Stimulated activated CD8-positive, alpha-beta memory T cell treated with anti-CD3 and anti-CD28 coated beads, Interleukin-7, amount 100 ng/mL, for 48 hours (primary cell): ENCODE measurements at regions not wholly inside any gene's neighbourhood (a gene's known extent, or its start where the extent isn't known, plus 50 kb on each side); places are given as distances from the start of the nearest gene placed in this dataset.

Experiments
- DNase-seq, 2 donors: peaks; one replicate each; pipeline ENCODE4 v3.0.0-alpha.2; 2020; ENCODE audit warnings: low read depth in 1 of 2; ENCODE audit errors: extremely low read depth in 1 of 2

DNA sequence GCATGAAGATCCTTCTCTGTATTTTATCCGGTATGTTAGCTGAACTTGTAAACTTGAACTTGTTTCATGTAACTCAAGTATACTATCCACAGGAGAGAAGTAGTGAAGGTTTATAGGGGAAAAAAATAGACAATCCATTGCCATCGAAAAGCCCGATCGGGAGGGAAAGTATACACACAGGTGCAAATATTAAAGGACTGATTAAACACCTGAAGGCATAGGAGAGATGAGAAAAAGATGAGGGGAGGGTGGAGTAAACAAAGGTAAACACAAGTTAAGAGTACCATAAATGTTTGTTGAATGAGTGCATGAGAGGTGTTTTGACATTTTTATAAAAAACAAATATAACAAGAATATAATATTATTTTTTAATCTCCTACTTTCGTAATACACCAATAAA, 64.3 kb upstream of the CITED2 start:
- DNase-seq = no peak

DNA sequence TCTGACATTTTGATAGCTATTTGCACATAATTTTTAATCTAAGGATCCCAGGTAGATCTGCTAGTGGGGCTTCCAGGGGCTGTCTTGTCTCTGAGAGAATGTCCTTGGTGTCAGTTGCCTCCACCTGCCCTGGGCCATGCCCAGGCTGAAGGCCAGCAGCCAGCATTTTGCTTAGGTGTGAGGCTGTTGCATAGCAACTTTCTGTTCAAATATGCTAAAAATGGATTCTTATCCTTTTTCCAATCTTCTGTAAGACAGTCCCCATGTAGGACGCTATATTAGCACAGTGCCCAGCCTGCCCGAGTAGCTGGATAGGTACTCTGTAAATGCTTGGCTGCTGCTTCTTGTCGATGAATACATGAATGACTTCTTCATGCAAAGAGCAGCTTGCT, 62.5 kb upstream of the CITED2 start:
- no peak for DNase-seq

DNA sequence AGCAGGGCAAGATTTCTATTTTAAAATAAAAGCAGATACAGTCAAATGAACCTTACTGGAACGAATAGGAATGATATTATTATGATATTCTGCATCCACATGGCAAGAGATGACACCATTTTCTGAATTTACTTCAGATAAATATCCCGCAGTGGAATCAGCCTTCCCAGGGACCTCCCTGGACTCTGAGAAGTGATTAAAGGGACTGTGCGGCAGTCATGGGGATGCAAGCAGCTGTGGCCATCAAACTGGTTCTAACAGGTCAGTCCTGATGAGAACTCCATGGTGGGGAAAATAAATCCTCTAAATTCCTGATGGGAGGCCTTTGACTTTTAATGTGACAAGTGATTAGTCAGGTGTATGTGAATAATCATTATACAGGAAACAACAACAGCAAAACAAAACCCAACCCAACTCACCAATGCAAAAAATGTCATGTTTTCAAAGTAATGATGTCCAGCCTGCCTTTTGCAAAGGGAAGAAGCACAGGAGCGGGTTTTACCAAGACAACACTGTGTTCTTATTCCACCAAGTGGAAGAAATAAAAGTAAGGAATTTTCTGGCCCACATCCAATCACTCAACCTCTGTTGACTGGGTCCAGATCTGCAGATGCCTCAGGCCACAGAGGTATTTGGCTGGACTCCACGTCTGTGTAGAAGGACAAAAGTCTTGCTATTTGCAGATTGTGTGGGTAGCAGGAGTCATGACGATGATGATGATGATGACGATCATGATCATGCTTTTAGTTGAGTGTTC, 61.9 kb upstream of the CITED2 start:
- no peak for DNase-seq

DNA sequence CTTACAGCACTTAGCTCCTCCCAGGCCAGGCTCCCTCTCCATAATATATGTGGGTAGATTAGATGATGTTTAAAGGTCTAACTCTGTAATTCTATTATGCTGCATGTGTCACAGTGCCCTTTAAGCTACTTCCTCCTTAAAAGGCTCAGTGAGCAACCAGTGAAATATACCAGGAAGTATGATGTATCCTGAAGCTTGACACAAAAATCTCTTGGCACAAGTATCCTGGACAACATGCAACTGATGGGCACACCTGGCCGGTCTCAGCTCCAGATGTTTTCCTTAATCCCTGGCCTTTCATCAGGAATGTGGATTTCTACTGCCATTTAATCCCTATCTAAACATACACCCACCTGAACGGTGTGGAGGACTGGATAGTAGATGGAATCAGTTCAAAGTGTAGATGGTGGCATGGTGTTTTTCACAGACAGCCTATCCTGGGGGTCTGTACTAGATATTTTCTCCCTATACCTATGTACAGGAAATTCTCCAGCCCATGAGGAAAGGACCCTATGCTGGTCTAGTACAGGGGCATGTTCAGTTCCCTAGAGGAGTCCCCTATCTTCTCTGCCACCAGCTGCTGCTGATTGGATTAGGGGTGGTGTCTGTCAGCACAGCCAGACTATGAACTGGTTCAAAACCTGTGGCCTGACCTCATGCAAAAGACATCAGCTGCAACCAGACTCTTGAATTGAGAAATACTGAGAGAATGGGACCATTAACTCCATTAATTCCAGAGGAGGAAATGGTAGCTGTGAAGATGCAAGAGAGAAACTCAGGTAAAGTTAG, 59.4 kb upstream of the CITED2 start:
- no peak for DNase-seq

DNA sequence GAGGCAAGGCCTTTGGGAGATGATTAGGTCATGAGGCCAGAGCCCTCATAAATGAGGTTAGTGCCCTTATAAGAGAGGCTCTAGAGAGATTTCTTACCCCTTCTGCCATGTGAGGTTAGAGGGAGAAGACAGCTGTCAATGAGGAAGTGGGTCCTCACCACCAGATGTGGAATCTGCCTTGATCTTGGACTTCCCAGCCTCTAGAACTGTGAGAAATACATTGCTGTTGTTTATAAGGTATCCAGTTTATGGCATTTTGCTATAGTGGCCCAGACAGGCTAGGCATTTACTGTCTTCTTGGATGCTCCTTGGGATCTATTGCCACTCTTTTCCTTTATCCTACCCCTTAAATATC, 57.1 kb upstream of the CITED2 start:
- DNase-seq = no peak

DNA sequence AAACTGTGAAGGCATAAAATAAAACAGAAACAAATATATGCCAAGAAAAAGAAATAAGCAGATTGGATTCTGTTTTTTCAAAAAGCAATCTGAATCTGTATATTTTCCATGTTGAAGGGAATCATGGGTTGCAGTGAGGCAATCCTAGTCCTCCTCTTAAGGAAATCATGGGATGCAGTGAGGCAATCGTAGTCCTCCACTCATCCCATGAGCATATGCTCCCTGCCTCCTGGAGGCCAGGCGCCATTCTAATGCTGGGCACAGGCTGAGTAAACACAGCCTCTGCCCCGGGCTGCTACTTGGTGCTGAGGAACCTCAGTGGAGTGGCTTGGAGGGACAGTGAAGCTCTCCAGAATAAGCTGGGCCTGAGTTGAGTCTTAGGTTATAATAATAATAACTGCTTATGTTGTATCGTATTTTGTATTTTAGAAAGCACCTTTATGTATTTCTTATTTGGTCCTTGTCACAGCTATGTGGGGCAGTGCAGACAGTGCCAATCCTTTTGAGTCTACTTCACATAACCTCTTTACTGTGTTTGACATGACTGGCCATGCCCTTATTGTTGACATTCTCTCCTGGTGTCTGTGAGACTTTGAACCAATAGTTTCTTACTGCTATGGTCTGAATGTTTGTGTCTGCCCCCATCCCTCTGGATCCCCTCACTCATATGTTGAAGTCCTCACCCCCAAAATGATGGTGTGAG, 56.6 kb upstream of the CITED2 start:
- DNase-seq = no peak

DNA sequence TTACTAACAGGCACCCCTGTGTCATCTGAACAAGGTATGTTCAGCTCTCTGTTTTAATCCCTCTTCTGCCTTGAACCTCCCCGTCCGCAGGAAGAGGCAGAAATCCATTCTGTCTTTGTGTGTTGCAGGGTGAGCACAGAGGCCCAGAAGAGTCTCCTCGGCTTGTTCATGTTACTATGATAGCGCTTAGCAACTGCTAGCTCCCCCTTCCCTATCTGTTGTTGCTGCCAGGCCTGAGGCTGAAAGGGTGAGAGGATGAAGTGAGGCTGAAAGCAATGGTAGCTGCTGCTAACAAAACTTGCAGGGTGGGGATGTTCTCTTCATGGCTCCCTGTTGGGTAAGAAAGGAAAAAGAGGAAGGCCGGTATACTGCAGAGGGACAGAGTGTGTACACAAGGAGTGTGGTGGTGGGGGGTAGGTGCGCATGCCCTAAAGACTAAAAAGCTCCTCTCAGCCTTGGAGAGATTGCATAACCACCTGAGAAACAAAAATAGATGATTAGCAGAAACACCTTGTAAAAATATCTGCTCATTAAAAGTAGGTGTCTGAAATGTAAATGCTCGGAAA, 55.2 kb upstream of the CITED2 start:
- no peak for DNase-seq

DNA sequence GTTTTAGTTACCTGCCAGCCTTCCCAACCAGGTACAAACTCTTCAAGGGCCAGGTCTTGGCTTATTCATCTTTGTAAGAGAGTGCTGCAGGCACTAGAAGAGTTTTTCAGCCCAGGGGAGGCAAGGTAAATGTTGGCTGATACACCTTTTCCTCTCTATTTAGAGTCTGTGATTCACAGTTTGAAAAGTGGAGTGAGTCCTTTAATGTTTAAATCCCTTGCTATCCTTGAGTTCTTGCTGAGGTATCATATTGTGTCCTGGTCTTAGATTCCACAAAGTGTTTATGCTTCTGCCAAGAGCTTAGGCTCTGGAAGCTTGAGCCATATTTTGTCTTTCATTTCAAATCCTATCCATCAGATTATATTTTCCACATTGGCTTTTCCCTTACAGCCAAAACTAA, 52.8 kb upstream of the CITED2 start:
- DNase-seq = no peak

DNA sequence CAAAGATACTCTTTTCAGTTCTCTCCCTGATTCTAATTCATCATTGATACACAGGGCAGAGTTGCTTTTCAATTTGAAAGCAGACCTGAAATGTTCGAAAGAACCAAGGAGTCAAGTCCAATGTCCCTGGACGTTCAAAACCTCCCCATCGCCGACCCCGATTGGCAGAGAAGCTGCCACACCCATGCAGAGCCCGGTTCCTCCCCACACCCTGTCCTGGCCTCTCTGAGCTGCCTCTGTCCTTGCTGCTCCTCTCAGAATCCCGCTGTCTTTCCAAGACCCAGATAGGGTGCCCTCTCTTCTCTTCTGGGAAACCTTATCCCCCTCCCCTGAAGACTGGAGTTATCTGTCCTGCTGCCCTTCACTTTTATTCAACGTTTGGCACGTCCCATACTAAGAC, 52.3 kb upstream of the CITED2 start:
- no peak for DNase-seq

DNA sequence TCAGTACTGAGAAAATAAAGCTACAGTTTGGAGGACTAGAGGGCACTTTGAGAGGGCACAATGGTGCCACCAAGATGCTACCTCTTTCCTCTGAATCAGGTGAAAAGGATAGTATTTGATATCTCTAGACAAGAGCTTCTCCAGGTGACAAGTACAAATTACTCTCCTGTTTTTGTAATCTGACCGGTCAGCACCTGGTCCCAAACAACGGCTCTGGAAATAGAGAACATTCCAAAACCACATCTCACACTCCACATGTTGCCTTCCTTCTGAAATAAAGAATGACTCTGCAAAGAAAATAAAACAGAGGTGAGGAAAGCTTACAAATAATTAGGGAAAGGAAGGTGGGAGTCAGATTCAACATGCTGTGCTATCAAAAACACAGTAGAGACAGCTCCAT, 51.3 kb upstream of the CITED2 start:
- DNase-seq = no peak

DNA sequence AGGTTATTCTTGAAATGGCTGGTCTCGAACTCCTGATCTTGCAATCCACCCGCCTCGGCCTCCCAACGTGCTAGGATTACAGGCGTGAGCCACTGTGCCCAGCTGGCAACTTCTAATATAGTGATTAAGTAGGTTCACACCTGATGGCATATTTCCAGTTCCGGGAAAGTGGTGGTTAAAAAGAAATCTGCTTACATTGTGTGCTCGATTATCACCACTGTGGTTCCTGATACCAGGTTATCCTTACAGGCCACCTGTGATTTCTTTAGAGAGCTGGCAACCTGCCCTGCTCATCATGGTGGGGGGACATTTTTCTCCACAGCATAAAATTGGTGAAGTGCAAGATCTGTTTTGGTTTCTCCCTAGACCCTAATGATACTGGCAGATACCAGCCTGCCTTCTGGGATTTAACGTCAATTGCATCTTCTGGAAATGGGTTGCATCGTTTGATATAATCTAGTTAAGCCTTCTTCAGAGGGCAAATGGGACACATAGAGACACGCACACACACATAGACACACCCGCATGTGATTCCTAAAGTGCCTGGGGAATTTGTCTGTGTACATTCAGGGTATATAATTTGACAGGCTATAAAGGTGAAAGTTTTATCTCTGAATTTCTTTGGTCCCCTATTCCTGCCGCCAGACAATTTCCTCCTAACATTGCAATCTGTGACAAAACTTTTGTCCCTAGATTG, 49.7 kb upstream of the CITED2 start:
- no peak for DNase-seq
